ENCODE measurements at regions not wholly inside any gene's neighbourhood (a gene's known extent, or its start where the extent isn't known, plus 50 kb on each side); places are given as distances from the start of the nearest gene placed in this dataset.
"Not testable (repeated sequence)": the region's sequence is repeated elsewhere in the genome, so short reads cannot be mapped to it uniquely, and the experiment has no call there.

DNA sequence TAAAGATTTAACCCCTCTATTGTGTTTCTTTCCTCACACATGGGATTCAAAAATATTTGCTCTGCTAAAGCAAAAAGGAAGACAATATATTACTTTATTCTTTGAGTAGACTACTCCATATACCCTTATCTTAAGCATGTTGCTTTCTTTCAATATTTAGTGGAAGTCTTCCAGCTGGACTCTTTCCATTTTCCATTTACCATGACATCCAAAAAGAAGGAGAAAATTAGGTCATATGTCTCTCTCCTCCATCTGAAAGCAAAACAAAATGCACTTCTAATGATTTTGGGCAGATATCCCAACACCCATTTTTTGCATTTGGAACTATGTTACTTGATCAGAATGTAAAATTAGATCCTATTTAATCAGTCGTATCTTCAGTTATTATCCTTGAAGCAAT, 1336.5 kb downstream of the PCDH19 start:
- peak; percentile 1 for DNase-seq

DNA sequence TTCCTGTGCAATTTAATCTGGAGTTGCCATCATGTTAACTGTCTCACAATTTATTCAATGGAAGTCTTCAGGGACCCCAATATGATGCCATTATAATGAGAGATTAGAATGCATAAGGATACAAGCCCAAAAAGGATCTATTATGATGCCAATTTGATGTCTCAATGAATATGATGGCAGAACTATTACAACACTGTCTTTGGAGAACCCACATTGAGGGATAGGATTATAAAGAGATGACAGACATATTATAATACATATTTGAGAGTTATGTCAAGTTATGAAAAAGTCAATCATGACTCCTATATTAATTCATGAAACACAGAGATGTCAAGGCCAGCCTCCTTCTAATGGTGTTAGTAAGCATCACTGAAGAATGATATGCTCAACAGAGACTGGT, 1358.4 kb downstream of the PCDH19 start:
- DNase-seq, result no peak

DNA sequence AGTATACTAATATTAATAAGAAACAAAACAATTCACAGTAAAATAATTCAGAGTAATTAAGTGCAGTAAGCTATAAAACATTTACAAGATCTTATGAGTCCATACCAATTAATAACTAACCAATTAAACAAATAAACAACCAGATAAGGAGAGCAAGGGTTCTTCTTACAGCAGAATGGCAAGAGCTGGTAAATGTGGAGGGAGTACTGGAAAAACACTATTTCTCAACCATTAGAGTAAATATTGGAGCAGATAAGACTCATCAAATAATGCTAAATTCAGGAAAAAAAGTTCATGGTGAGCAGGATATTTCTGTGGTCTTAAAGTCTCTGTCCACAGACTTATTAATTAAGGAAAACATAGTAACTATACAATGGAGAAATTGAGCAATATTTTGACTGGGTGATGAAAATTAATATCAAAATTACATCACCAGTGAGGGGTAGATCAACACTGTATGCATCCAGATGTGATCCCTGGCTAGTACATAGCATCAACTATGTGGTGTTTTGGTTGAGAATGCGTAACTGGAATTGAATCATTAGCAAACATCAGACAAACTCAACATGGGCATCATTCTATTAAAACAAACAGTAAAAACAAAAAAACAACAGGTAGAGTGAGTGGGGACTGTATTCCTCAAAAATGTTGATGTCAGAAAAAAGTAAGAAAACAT, 1376.7 kb downstream of the PCDH19 start:
- DNase-seq, result no peak

DNA sequence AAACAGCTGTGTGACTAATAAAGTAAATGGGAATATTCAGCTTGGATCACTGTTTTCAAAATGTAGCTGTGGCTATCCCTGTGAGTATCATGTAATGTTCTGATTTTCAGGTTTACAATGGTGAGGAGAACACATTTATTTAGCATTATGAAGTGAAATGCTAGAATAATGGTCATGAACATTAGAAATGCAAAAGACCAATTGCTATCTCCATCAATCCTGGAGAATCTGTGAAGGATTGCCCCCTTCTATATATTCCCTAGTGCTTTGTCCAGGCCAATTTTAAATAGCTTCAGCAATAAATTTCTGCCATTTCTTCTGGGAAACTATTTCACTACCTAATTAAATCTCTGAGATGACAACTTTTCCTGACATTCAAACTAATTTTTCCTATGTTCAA, 1399.1 kb downstream of the PCDH19 start:
- DNase-seq, result no peak

DNA sequence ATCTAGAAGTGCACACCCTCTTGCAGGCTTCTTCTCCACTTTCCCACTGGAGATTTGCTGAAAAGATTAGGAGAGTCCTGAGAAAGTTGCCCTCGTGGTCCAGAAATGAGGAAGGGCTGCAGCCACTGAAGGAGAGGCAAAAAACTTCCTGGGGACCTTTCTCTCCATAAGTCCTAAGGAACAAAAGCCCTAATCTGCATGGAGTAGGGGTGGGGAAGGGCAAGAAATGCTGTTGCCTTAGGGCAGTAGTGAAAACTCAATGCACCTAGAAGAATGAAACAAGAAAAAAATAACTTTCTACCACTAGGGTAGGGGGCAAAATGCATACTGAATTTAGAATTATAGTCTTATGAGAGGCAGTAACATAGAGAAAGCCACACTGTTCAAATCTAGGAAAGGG, 1408.8 kb downstream of the PCDH19 start:
- DNase-seq, result no peak

DNA sequence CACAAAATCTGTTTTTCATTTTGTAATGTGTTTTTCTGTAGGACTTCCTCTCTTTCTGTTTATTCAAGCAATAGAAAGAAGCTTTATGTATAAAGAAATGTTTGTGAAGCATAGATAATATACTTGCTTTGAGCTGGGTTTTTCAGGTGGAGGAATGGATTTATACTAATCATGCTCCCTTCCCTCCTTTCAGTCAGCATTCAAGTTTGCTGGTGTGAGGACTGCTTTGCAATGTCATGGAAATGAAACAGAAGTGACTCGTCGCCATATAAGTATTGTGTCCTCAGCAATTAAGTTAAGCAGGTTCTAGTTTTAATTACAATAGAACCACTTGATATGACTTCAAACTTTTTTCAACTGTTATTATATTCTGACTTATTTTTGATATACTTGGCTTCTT, 1447.1 kb downstream of the PCDH19 start:
- DNase-seq, result no peak

DNA sequence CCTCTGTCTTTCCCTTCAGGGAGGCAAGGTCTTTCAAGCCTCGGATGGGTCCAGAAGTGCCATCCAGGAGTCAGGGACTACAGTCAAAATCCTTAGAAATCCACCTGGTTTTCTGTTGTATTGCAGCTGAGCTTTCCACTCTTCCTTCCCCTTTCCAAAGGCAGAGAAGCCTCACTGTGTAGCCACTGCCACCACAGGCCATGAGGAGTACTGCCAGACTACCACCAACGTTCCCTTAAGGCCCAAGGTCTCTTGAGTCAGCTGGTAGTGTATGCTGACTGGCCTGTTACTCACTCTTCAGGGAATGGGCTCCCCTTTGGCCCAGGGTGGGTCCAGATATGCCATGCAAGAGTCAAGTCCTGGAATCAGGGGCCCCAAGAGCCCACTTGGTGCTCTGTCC, 1454.1 kb downstream of the PCDH19 start:
- no peak for DNase-seq

DNA sequence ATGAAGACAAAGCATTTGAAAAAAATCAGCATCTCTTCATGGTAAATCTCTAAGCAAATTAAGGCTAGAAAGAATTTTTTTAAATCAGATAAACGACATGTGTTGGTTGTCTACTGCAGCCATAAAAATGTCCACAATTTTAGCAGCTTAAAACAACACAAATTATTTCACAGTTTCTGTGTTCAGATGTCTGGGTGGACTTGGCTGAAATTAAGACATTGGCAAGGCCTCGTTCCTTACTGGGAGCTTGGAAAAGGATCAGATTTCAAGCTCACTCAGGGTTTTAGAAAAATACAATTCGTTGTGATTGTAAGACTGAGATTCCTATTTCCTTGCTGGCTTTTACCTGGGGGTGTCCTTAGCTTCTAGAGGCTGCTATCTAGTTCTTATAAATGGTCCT, 1470.6 kb downstream of the PCDH19 start:
- DNase-seq, result no peak

DNA sequence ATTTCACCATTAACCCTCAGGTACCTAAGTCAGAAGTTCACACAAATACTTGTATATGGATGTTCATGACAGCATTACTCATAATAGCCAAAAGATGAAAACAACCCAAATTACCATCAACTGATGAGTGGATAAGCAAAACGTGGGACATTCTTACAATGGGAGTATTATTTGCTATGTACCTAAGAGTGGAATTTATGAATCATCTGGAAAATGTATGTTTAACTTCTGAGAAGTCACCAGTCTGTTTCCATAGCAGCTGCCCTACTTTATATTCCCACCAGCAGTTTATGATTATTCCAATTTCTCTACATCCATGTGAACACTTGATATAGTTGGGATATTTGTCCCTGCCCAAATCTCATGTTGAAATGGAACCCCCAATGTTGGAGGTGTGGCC, 1478.9 kb downstream of the PCDH19 start:
- DNase-seq, result no peak

DNA sequence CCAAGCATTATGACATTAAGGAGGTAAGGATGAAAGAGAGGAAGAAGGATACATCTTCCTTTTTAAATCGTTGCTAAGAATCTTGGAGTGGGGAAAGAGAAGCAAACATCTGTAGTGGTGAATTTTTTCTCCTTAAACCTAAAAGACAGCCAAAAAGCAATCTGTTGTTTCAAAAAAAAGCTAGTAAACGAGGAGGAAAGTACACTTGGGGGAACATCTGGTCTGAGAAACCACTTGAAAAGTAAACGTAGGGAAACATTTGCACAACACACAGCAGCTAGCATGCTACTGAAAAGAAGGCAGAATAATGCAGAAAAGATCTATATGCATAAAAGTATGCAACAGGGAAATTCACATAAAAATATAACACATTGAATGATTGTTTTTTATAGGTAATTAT, 1485.6 kb downstream of the PCDH19 start:
- no peak for DNase-seq

DNA sequence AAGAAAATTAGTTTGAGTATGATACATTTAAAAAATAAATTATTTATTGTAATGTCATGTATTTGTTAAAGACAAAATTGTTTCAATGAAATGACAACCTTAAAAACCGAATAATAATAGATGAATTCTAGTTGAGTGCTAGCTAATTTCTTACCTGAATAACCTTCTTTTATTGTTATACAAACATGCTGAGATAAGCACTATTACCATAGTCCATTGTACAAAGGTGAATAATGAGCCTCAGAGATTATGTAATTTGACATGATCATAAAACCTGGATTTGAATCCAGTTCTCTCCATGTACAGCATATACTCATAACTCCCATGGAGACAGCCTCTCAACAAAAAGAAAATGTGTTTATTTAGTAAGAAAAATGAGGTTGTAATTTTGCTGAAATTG, 1512.9 kb downstream of the PCDH19 start:
- DNase-seq, result no peak

DNA sequence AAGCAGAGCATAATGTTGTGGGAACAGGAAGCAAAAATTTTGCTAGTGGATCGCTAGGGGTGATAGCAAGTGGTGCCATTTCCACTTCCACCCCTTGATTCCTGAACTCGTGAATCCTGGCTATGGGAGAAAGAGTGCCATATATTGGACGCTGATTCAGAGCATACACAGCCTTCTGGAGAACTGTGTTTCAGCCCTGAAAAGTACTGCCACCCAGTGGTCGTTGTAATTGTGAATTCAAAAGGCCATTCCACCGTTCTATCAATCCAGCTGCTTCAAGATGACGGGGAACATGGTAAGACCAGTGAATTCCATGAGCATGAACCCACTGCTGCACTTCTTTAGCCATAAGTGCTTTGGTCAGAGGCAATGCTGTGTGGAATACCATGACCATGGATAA, 1559.4 kb downstream of the PCDH19 start:
- not testable (repeated sequence) for DNase-seq

Data from NCI-H1105 treated with DMSO at 0.1 percent for 48 hours (cell line).